C4-2B (cell line): ENCODE measurements at regions not wholly inside any gene's neighbourhood (a gene's known extent, or its start where the extent isn't known, plus 50 kb on each side); places are given as distances from the start of the nearest gene placed in this dataset.

Source experiments
- H3K27ac ChIP-seq: fragments of 450-650 bp; 2 replicates; pipeline ENCODE4 v1.5.1; 2017
- ZFX ChIP-seq: fragments of 450-650 bp; IDR thresholded peaks from 2 replicates; pipeline ENCODE4 v1.6.1; 2017
- TF ChIP-seq, protein P1 (sequence below): fragments of 450-650 bp; conservative IDR thresholded peaks from 2 replicates; pipeline ENCODE4 v1.5.1; 2017; ENCODE audit warnings: mild to moderate bottlenecking

DNA sequence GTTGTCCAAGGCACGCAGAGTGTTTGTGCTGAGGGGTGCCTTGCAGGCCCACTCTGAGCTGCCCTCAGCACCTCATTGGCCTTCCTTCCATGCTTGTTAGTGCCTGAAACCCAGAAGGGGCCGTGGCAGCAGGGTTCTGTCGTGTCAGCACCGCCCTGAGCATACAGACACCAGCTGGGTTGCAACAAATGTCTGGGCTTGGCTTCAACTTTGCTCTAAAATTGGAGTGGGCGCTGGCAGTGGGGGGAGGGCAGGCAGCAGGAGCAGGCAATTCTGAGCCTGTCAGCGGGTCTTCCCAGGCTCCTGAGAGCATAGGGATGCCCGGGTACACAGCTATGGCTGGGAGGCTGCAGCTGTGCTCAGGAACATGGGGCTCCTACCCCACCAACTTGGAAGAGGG, 464.3 kb downstream of the EPHA3 start:
- no peak overlapping the region for H3K27ac ChIP-seq
- no peak for TF ChIP-seq ZFX
- TF ChIP-seq, protein P1, sequence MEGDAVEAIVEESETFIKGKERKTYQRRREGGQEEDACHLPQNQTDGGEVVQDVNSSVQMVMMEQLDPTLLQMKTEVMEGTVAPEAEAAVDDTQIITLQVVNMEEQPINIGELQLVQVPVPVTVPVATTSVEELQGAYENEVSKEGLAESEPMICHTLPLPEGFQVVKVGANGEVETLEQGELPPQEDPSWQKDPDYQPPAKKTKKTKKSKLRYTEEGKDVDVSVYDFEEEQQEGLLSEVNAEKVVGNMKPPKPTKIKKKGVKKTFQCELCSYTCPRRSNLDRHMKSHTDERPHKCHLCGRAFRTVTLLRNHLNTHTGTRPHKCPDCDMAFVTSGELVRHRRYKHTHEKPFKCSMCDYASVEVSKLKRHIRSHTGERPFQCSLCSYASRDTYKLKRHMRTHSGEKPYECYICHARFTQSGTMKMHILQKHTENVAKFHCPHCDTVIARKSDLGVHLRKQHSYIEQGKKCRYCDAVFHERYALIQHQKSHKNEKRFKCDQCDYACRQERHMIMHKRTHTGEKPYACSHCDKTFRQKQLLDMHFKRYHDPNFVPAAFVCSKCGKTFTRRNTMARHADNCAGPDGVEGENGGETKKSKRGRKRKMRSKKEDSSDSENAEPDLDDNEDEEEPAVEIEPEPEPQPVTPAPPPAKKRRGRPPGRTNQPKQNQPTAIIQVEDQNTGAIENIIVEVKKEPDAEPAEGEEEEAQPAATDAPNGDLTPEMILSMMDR = no peak

DNA sequence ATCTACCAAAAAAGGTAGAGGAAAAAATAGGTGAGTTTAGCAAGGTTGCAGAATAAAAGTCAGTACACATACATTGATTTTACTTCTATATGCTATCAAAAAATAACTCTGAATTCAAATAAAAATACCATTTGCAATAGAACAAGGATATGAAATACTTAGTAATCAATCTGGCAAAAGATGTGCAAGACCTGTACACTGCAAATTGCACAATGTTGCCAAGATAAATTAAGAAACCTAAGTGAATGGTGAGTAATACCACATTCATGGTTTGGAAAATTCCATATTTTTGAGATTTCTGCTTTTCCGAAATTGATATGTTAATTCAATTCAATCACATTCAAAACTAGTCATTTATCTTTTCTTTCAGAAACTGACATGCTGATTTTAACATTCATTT, 464.8 kb downstream of the EPHA3 start:
- no peak overlapping the region for H3K27ac ChIP-seq
- TF ChIP-seq, protein P1 = no peak
- no peak for TF ChIP-seq ZFX

DNA sequence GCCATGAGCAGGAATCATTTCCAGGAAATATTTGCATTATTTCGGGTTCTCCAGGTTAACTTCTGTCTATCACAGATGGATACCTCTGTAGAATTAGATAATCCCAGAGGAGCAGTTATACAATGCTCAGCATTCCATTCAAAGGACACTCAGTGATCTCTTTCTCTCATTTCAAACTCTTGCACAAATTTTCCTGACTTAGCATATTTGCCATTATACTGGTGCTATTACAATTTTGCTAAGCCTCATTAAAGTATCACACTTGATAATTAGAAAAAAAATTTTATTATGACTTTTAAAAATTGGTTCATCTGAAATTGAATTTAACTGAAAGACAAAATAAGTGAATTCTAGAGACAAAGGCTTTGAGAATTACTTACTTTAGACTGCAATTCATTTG, 469.0 kb downstream of the EPHA3 start:
- no peak overlapping the region for H3K27ac ChIP-seq
- TF ChIP-seq, protein P1 = no peak
- no peak for TF ChIP-seq ZFX

DNA sequence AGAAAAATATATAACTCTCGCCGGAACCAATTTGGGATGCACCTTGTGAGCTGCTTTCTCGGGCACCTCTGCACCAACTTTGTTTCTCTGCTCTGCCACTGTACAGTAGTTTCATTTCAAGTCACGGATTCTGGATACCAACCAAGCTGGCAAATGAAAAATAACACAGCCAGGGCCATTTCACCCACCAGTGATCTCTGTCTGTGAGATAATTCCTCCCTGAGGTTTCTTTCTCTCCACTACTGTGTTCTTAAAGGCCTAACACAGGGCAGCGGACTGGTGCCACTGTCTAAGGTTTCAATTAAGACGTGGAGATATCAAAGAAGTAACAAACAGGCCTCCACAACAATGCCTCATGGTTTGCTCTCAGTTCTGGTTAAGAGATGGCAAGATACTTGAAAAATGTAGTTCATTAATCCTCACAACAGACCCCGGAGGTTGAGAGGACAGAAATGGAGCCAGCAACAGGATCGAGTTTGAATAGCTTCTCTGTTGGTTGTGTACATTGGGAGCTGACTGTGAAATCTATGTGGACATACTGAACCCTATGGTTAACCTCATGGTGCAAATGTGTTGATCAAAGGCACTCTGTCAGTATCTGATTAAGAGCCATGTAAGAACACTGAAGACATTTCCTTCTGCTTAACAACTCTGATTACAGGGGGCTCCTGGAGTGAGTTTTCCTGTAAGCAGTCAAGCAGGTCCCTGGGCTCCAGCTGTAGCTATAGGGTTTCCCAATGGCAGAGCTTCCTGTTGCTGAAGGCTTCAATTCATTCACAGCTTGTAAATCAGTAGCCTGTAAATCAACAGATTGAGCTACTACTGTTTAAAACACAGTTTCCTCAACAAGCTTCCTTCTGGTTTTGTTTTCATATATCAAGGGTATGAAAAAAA, 470.5 kb downstream of the EPHA3 start:
- H3K27ac ChIP-seq = no peak overlapping the region
- no peak for TF ChIP-seq ZFX
- TF ChIP-seq, protein P1 = no peak

DNA sequence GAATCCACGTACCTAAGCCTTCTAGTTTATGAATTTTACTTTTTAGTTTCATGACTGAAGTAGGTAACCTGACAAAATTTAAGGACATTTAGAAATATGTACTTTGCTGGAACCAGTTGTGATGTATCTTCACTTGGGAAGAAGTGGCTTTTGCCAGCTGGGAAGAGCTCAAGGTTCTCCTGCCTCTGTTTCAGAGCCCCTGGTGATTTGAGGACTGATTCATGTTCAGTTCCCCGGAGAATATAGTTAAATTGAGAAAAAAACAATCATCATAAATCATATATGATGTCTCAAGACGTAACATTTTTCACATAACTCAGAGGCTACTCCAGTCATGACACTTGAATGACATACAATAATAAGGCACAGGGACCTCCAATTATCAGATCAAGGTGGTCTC, 473.4 kb downstream of the EPHA3 start:
- H3K27ac ChIP-seq = no peak overlapping the region
- TF ChIP-seq, protein P1 = no peak
- TF ChIP-seq ZFX = no peak

DNA sequence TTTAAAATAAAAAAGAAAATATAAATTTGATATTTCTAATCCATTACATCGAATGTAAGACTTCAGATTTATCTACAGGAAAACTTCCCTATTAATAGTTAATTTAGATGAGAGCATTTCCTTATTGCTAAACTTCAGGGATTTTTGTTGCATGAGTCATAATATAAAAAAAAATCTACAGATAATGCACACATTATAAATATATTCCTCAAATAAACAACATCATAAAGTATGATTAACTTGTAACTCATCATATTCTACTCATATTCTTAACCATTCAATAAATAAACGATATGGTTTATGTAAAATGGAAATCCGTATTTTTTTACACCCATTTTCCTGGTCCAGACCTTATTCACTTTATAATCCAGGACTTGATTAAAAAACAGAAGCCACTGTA, 477.0 kb downstream of the EPHA3 start:
- TF ChIP-seq, protein P1 = no peak
- TF ChIP-seq ZFX = no peak
- no peak overlapping the region for H3K27ac ChIP-seq

DNA sequence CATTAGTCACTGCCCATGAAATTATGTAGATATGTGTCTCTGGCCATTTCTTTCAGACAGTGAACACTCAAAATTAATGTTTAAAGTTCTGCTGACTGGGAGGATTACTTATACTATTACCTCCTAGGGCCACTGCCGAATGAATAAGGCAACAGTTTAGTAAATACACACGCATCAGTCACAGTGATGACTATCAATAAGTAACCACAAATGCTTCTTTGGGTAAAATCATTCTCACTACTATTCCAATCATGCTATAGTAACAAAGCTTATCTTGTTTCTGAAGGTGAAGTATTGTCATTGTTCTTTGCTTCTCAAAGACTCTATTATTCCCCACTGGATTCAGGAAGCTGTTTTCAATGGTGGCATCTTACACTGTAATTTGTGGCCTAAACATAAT, 478.8 kb downstream of the EPHA3 start:
- no peak overlapping the region for H3K27ac ChIP-seq
- no peak for TF ChIP-seq ZFX
- TF ChIP-seq, protein P1 = no peak
